Kidney (tissue), 13 donors: ENCODE measurements at regions not wholly inside any gene's neighbourhood (a gene's known extent, or its start where the extent isn't known, plus 50 kb on each side); places are given as distances from the start of the nearest gene placed in this dataset.

ENCODE experiments used
- DNase-seq, 5 donors: peaks; one replicate each; pipeline ENCODE4 v3.0.0-alpha.2; 2013 to 2020
- FAIRE-seq: peaks from 2 replicates; lab custom pipeline; 2012; peaks lifted over from hg19 to GRCh38; lab: Jason Lieb, UNC
- H3K27ac ChIP-seq, 2 donors: one replicate each; pipeline ENCODE4 v1.7.0; 2013; ENCODE audit warnings: low read depth in 2 of 2, low read length in 2 of 2, inconsistent platforms in 1 of 2
- H3K27me3 ChIP-seq: one replicate; pipeline ENCODE4 v1.7.1; 2013; ENCODE audit warnings: low read length, inconsistent platforms; ENCODE audit not compliant: control insufficient read depth, insufficient read depth
- H3K36me3 ChIP-seq, 3 donors: one replicate each; pipeline versions ENCODE4 v1.7.0 to v1.7.1; 2013; ENCODE audit warnings: low read length in 3 of 3, control low read depth in 1 of 3, inconsistent platforms in 1 of 3; ENCODE audit not compliant: insufficient read depth in 3 of 3, control insufficient read depth in 2 of 3
- H3K4me1 ChIP-seq, 3 donors: one replicate each; pipeline versions ENCODE4 v1.7.0 to v1.7.1; 2013; ENCODE audit warnings: low read length in 3 of 3, inconsistent platforms in 1 of 3, low read depth in 1 of 3; ENCODE audit not compliant: control insufficient read depth in 2 of 3, insufficient read depth in 2 of 3
- H3K4me3 ChIP-seq, 3 donors: one replicate each; pipeline versions ENCODE4 v1.7.0 to v1.8.1; 2013; ENCODE audit warnings: low read length in 3 of 3, control low read depth in 1 of 3, inconsistent platforms in 1 of 3
- H3K9ac ChIP-seq, 3 donors: one replicate each; pipeline versions ENCODE4 v1.7.0 to v1.7.1; 2013; ENCODE audit warnings: low read length in 3 of 3, control low read depth in 1 of 3, inconsistent platforms in 1 of 3
- H3K9me3 ChIP-seq, 3 donors: one replicate each; pipeline versions ENCODE4 v1.7.0 to v1.7.1; 2013; ENCODE audit warnings: low read length in 3 of 3, control low read depth in 1 of 3, inconsistent platforms in 1 of 3; ENCODE audit not compliant: control insufficient read depth in 2 of 3, insufficient read depth in 1 of 3
- CTCF ChIP-seq: IDR thresholded peaks from 3 replicates; pipeline ENCODE4 v1.5.1; 2012; ENCODE audit warnings: mild to moderate bottlenecking, moderate library complexity, borderline replicate concordance; ENCODE audit not compliant: insufficient read depth; ENCODE audit errors: extremely low read depth
- intact Hi-C: fragments of 100-400 bp; cut with DNase I; formaldehyde crosslinking; loops from one replicate; pipeline ENCODE4 v1.11.1; 2022
- donor health status: control.
- donor health status: control.
- donor health status: control.
- donor health status: control.
- donor health status: control.
- donor health status: DM: yes; HTN: yes; CAD: no.
- donor health status: Normal renal cell carcinoma (clear cell type).

- Histone ChIP-seq H3K27me3 (no peaks in the 10 kb centered on the region), H3K9ac (no peak overlapping the region), H3K27ac (no peak overlapping the region), H3K4me1 (peaks cover 0 to 2% (median 0%) of the 10 kb centered on the region in 3 donors), H3K36me3 (peaks cover 0 to 3% (median 0%) of the 10 kb centered on the region in 3 donors), H3K4me3 (no peak overlapping the region), H3K9me3 (no peaks in the 10 kb centered on the region)
- FAIRE-seq (no peak), DNase-seq (peak in 2 of 5 donors; percentile 56 to 86)
- intact Hi-C loops = no loop called here
- no peak for TF ChIP-seq CTCF
Observed at GRCh38 chr3:159866201-159866746, 122.4 kb upstream of the IL12A start.

GRCh38 chr3:159867372-159867771 lies 121.3 kb upstream of the IL12A start:
- no peaks in the 10 kb centered on the region for H3K9me3 ChIP-seq
- no peak overlapping the region for H3K27ac ChIP-seq
- H3K36me3 ChIP-seq = peaks cover 0 to 3% (median 0%) of the 10 kb centered on the region in 3 donors
- H3K4me1 ChIP-seq = peaks cover 0 to 2% (median 0%) of the 10 kb centered on the region in 3 donors
- H3K27me3 ChIP-seq = no peaks in the 10 kb centered on the region
- TF ChIP-seq CTCF = no peak
- no peak overlapping the region for H3K4me3 ChIP-seq
- H3K9ac ChIP-seq = no peak overlapping the region
- DNase-seq = no peak
- intact Hi-C loops = no loop called here
- no peak for FAIRE-seq

- Histone ChIP-seq H3K36me3 (peaks cover 0 to 3% (median 0%) of the 10 kb centered on the region in 3 donors), H3K9me3 (no peaks in the 10 kb centered on the region), H3K27me3 (no peaks in the 10 kb centered on the region), H3K4me1 (peaks cover 0 to 6% (median 0%) of the 10 kb centered on the region in 3 donors), H3K9ac (no peak overlapping the region), H3K4me3 (no peak overlapping the region), H3K27ac (no peak overlapping the region)
- intact Hi-C loops = no loop called here
- TF ChIP-seq CTCF = no peak
- FAIRE-seq = no peak
- no peak for DNase-seq
Observed at GRCh38 chr3:159870723-159871122, 117.9 kb upstream of the IL12A start.
